Glutamatergic neuron (in vitro differentiated cells): ENCODE measurements at regions not wholly inside any gene's neighbourhood (a gene's known extent, or its start where the extent isn't known, plus 50 kb on each side); places are given as distances from the start of the nearest gene placed in this dataset.

Source experiments
- DNase-seq: peaks from one replicate; pipeline ENCODE4 v3.0.0; 2022
- H3K27ac Mint-ChIP-seq: one replicate; pipeline ENCODE4 v1.8.0; 2020; ENCODE audit warnings: mild to moderate bottlenecking, mixed read lengths, inconsistent platforms; ENCODE audit not compliant: unreplicated experiment
- H3K27me3 Mint-ChIP-seq: one replicate; pipeline ENCODE4 v1.8.0; 2020; ENCODE audit warnings: mild to moderate bottlenecking, moderate library complexity, mixed read lengths, inconsistent platforms; ENCODE audit not compliant: unreplicated experiment
- H3K36me3 Mint-ChIP-seq: one replicate; pipeline ENCODE4 v1.8.0; 2020; ENCODE audit warnings: mild to moderate bottlenecking, mixed read lengths, inconsistent platforms; ENCODE audit not compliant: unreplicated experiment
- H3K4me1 Mint-ChIP-seq: one replicate; pipeline ENCODE4 v1.8.0; 2020; ENCODE audit warnings: mild to moderate bottlenecking, low read depth, mixed read lengths, inconsistent platforms; ENCODE audit not compliant: unreplicated experiment
- H3K4me3 Mint-ChIP-seq: one replicate; pipeline ENCODE4 v1.8.0; 2020; ENCODE audit warnings: mild to moderate bottlenecking, mixed read lengths, inconsistent platforms; ENCODE audit not compliant: unreplicated experiment
- H3K9me3 Mint-ChIP-seq: one replicate; pipeline ENCODE4 v1.8.0; 2020; ENCODE audit warnings: mild to moderate bottlenecking, moderate library complexity, mixed read lengths, inconsistent platforms; ENCODE audit not compliant: unreplicated experiment
- CTCF ChIP-seq: fragments of 200-600 bp; sonication (generic); IDR thresholded peaks from one replicate; pipeline ENCODE4 v1.5.0; 2021; ENCODE audit not compliant: partially characterized antibody, unreplicated experiment

- Mint-ChIP-seq H3K4me3 (no peak overlapping the region), H3K36me3 (no peaks in the 10 kb centered on the region), H3K9me3 (no peaks in the 10 kb centered on the region), H3K27me3 (no peaks in the 10 kb centered on the region), H3K27ac (no peak overlapping the region), H3K4me1 (no peaks in the 10 kb centered on the region)
- no peak for TF ChIP-seq CTCF
- DNase-seq, result no peak
Observed at GRCh38 chr7:49433794-49434193, 339.6 kb upstream of the VWC2 start.

- H3K27me3 Mint-ChIP-seq, result no peaks in the 10 kb centered on the region
- H3K27ac Mint-ChIP-seq, result no peak overlapping the region
- TF ChIP-seq CTCF, result no peak
Observed at GRCh38 chr7:49434846-49435245, 338.6 kb upstream of the VWC2 start.

GRCh38 chr7:49438281-49438680, 335.2 kb upstream of the VWC2 start:
- Mint-ChIP-seq H3K36me3 (no peaks in the 10 kb centered on the region), H3K27ac (no peak overlapping the region)
- no peak for TF ChIP-seq CTCF

More at GRCh38 chr7:49434846-49435245, 338.6 kb upstream of the VWC2 start:
- Mint-ChIP-seq H3K36me3 (no peaks in the 10 kb centered on the region), H3K4me1 (no peaks in the 10 kb centered on the region), H3K9me3 (no peaks in the 10 kb centered on the region), H3K4me3 (no peak overlapping the region)
- DNase-seq, result no peak

GRCh38 chr7:49443515-49443914, 329.9 kb upstream of the VWC2 start:
- H3K27ac Mint-ChIP-seq, result no peak overlapping the region
- TF ChIP-seq CTCF, result no peak
- H3K9me3 Mint-ChIP-seq, result no peaks in the 10 kb centered on the region
- H3K4me3 Mint-ChIP-seq, result no peak overlapping the region
- no peaks in the 10 kb centered on the region for H3K4me1 Mint-ChIP-seq
- no peak for DNase-seq
- no peaks in the 10 kb centered on the region for H3K27me3 Mint-ChIP-seq
- no peaks in the 10 kb centered on the region for H3K36me3 Mint-ChIP-seq

More at GRCh38 chr7:49438281-49438680, 335.2 kb upstream of the VWC2 start:
- no peak for DNase-seq
- H3K9me3 Mint-ChIP-seq, result no peaks in the 10 kb centered on the region
- H3K27me3 Mint-ChIP-seq, result no peaks in the 10 kb centered on the region
- H3K4me1 Mint-ChIP-seq, result no peaks in the 10 kb centered on the region
- no peak overlapping the region for H3K4me3 Mint-ChIP-seq

GRCh38 chr7:49453486-49453885, 320.0 kb upstream of the VWC2 start:
- Mint-ChIP-seq H3K27me3 (no peaks in the 10 kb centered on the region), H3K36me3 (no peaks in the 10 kb centered on the region), H3K4me3 (no peak overlapping the region), H3K27ac (no peak overlapping the region), H3K9me3 (peaks cover 2% of the 10 kb centered on the region), H3K4me1 (no peaks in the 10 kb centered on the region)
- TF ChIP-seq CTCF, result no peak
- no peak for DNase-seq
